Common myeloid progenitor, CD34-positive (primary cell): ENCODE measurements at regions not wholly inside any gene's neighbourhood (a gene's known extent, or its start where the extent isn't known, plus 50 kb on each side); places are given as distances from the start of the nearest gene placed in this dataset.

ENCODE experiments used
- CTCF ChIA-PET: fragments of 350-600 bp; sonication (Branson Sonifier 250); formaldehyde crosslinking; loops from one replicate; lab custom pipeline; 2021; ENCODE audit warnings: antibody characterized with exemption; lab: Charles Lee
- POLR2A ChIA-PET: fragments of 350-600 bp; sonication (Branson Sonifier 250); formaldehyde crosslinking; loops from one replicate; lab custom pipeline; 2021; ENCODE audit warnings: antibody characterized with exemption; lab: Charles Lee
- DNase-seq, 3 donors: peaks; one replicate each; pipeline versions ENCODE4 v3.0.0 to v3.0.0-alpha.2; 2013
- H3K27ac ChIP-seq, 2 experiments: 1 replicate in 1 of 2; 2 replicates in 1 of 2; pipeline ENCODE4 v1.7.0; 2013; ENCODE audit warnings: inconsistent platforms in 2 of 2, low read length in 2 of 2, mild to moderate bottlenecking in 2 of 2, low read depth in 1 of 2, moderate library complexity in 1 of 2; ENCODE audit not compliant: severe bottlenecking in 2 of 2, insufficient read depth in 1 of 2, poor library complexity in 1 of 2
- H3K27me3 ChIP-seq, 5 experiments: replicated peaks in 2 of 5; 1 replicate in 3 of 5; 2 replicates in 2 of 5; pipeline versions ENCODE4 v1.6.1 to v1.7.0; 2013; ENCODE audit warnings: low read length in 4 of 5, mild to moderate bottlenecking in 2 of 5, moderate library complexity in 2 of 5, inconsistent platforms in 1 of 5; ENCODE audit not compliant: insufficient read depth in 5 of 5, control insufficient read depth in 4 of 5
- H3K36me3 ChIP-seq, 4 experiments: 1 replicate in 2 of 4; 2 replicates in 2 of 4; pipeline versions ENCODE4 v1.6.1 to v1.7.0; 2013; ENCODE audit warnings: low read length in 3 of 4, control low read depth in 1 of 4, mild to moderate bottlenecking in 1 of 4; ENCODE audit not compliant: control insufficient read depth in 4 of 4, insufficient read depth in 4 of 4
- H3K4me1 ChIP-seq, 4 experiments: 1 replicate in 3 of 4; 2 replicates in 1 of 4; pipeline versions ENCODE4 v1.6.1 to v1.7.1; 2013; ENCODE audit warnings: low read length in 3 of 4, mild to moderate bottlenecking in 3 of 4, control low read depth in 1 of 4, inconsistent platforms in 1 of 4, moderate library complexity in 1 of 4; ENCODE audit not compliant: control insufficient read depth in 4 of 4, insufficient read depth in 4 of 4; ENCODE audit errors: control extremely low read depth in 1 of 4
- H3K4me3 ChIP-seq, 7 experiments: 1 replicate in 4 of 7; 2 replicates in 3 of 7; pipeline versions ENCODE4 v1.5.1 to v1.7.0; 2013; ENCODE audit warnings: mild to moderate bottlenecking in 7 of 7, low read length in 6 of 7, moderate library complexity in 6 of 7, inconsistent platforms in 2 of 7, low read depth in 2 of 7, control low read depth in 1 of 7; ENCODE audit not compliant: insufficient read depth in 4 of 7, control insufficient read depth in 1 of 7; ENCODE audit errors: extremely low read depth in 1 of 7
- H3K9me3 ChIP-seq, 5 experiments: 1 replicate in 4 of 5; 2 replicates in 1 of 5; pipeline versions ENCODE4 v1.6.1 to v1.7.1; 2013; ENCODE audit warnings: low read length in 4 of 5, mild to moderate bottlenecking in 2 of 5, inconsistent platforms in 1 of 5, low read depth in 1 of 5, moderate library complexity in 1 of 5; ENCODE audit not compliant: control insufficient read depth in 4 of 5, insufficient read depth in 2 of 5; ENCODE audit errors: control extremely low read depth in 1 of 5
- WGBS: methylation state at CpG from one replicate; pipeline ENCODE4 v1.1.5; 2013; ENCODE audit not compliant: insufficient coverage; 5-methylcytosine and 5-hydroxymethylcytosine counted together

GRCh38 chr4:89447543-89447942 lies 139.9 kb upstream of the GPRIN3 start:
- no peak overlapping the region for H3K27ac ChIP-seq
- CTCF ChIA-PET, result interaction anchor here (0.8 to 1.4 kb wide), 2 partner anchors 9 to 40 kb away, joined by 3 read pairs; no protein-coding TSS in a partner anchor

GRCh38 chr4:89446193-89446592 lies 138.6 kb upstream of the GPRIN3 start:
- H3K36me3 ChIP-seq, result no peaks in the 10 kb centered on the region
- H3K27me3 ChIP-seq, result no peaks in the 10 kb centered on the region
- ChIA-PET CTCF (no interaction called here), POLR2A (no interaction called here)
- DNase-seq, result peak in 2 of 3 donors; percentile 21 to 22
- no peaks in the 10 kb centered on the region for H3K4me1 ChIP-seq
- WGBS, result 94% methylated on average over 1 of the region's 2 CpGs
- no peak overlapping the region for H3K27ac ChIP-seq
- H3K4me3 ChIP-seq, result no peak overlapping the region
- peaks cover 3 to 19% (median 12%) of the 10 kb centered on the region in 5 experiments for H3K9me3 ChIP-seq

More at GRCh38 chr4:89447543-89447942, 139.9 kb upstream of the GPRIN3 start:
- POLR2A ChIA-PET, result no interaction called here
- H3K4me1 ChIP-seq, result no peaks in the 10 kb centered on the region
- no peak for DNase-seq
- H3K36me3 ChIP-seq, result no peaks in the 10 kb centered on the region
- H3K27me3 ChIP-seq, result no peaks in the 10 kb centered on the region
- H3K4me3 ChIP-seq, result no peak overlapping the region
- no CpG with 5 or more reads among the region's 1 CpG for WGBS
- peaks cover 3 to 19% (median 12%) of the 10 kb centered on the region in 5 experiments for H3K9me3 ChIP-seq

GRCh38 chr4:89439533-89439932 lies 131.9 kb upstream of the GPRIN3 start:
- no peak overlapping the region for H3K27ac ChIP-seq
- H3K36me3 ChIP-seq, result no peaks in the 10 kb centered on the region
- POLR2A ChIA-PET, result no interaction called here
- no peak for DNase-seq
- H3K27me3 ChIP-seq, result no peaks in the 10 kb centered on the region
- peaks cover 0 to 12% (median 6%) of the 10 kb centered on the region in 4 experiments for H3K4me1 ChIP-seq
- CTCF ChIA-PET, result interaction anchor here (0.9 to 1.6 kb wide), 3 partner anchors 19 to 184 kb away, joined by 3 read pairs; no protein-coding TSS in a partner anchor
- no peaks in the 10 kb centered on the region for H3K9me3 ChIP-seq
- WGBS, result 100% methylated on average over 2 of the region's 2 CpGs
- no peak overlapping the region for H3K4me3 ChIP-seq

GRCh38 chr4:89438102-89438831 lies 130.7 kb upstream of the GPRIN3 start:
- H3K36me3 ChIP-seq, result no peaks in the 10 kb centered on the region
- DNase-seq, result peak; percentile 69 to 82 (median 81)
- H3K27ac ChIP-seq, result no peak overlapping the region
- POLR2A ChIA-PET, result no interaction called here
- H3K9me3 ChIP-seq, result no peaks in the 10 kb centered on the region
- H3K4me1 ChIP-seq, result peaks cover 0 to 12% (median 6%) of the 10 kb centered on the region in 4 experiments
- H3K27me3 ChIP-seq, result no peaks in the 10 kb centered on the region
- CTCF ChIA-PET, result interaction anchor here (0.8 to 1.6 kb wide), 3 partner anchors 21 to 455 kb away, joined by 3 read pairs; no protein-coding TSS in a partner anchor
- peak overlapping the region in 1 of 7 experiments; percentile 40 for H3K4me3 ChIP-seq
- 57% methylated on average over 12 of the region's 14 CpGs for WGBS

GRCh38 chr4:89434364-89434988 lies 126.9 kb upstream of the GPRIN3 start:
- peak; percentile 34 to 68 (median 63) for DNase-seq
- ChIA-PET POLR2A (no interaction called here), CTCF (interaction anchor here (0.6 to 2.2 kb wide), 12 partner anchors 8 to 219 kb away, joined by 3 to 47 read pairs (median 5); no protein-coding TSS in a partner anchor)
- no peaks in the 10 kb centered on the region for H3K9me3 ChIP-seq
- H3K27me3 ChIP-seq, result no peaks in the 10 kb centered on the region
- peaks cover 0 to 12% (median 6%) of the 10 kb centered on the region in 4 experiments for H3K4me1 ChIP-seq
- H3K4me3 ChIP-seq, result no peak overlapping the region
- H3K27ac ChIP-seq, result no peak overlapping the region
- WGBS, result 100% methylated on average over 1 of the region's 3 CpGs
- H3K36me3 ChIP-seq, result no peaks in the 10 kb centered on the region

GRCh38 chr4:89427782-89428181 lies 120.2 kb upstream of the GPRIN3 start:
- H3K36me3 ChIP-seq, result no peaks in the 10 kb centered on the region
- no peaks in the 10 kb centered on the region for H3K4me1 ChIP-seq
- POLR2A ChIA-PET, result no interaction called here
- H3K27ac ChIP-seq, result no peak overlapping the region
- no peaks in the 10 kb centered on the region for H3K27me3 ChIP-seq
- CTCF ChIA-PET, result interaction anchor here (1.1 to 1.2 kb wide), 2 partner anchors 16 to 152 kb away, joined by 3 to 4 read pairs; no protein-coding TSS in a partner anchor
- peaks cover 0 to 2% (median 0%) of the 10 kb centered on the region in 5 experiments for H3K9me3 ChIP-seq
- H3K4me3 ChIP-seq, result no peak overlapping the region
- WGBS, result no CpG with 5 or more reads among the region's 2 CpGs
- DNase-seq, result no peak

GRCh38 chr4:89425023-89425422 lies 117.4 kb upstream of the GPRIN3 start:
- DNase-seq, result no peak
- 100% methylated on average over 1 of the region's 1 CpG for WGBS
- CTCF ChIA-PET, result no interaction called here

More at GRCh38 chr4:89425023-89425422, 117.4 kb upstream of the GPRIN3 start:
- Histone ChIP-seq H3K27ac (no peak overlapping the region), H3K36me3 (no peaks in the 10 kb centered on the region), H3K4me1 (no peaks in the 10 kb centered on the region), H3K9me3 (peaks cover 0 to 2% (median 0%) of the 10 kb centered on the region in 5 experiments), H3K27me3 (no peaks in the 10 kb centered on the region), H3K4me3 (no peak overlapping the region)
- POLR2A ChIA-PET, result no interaction called here
